GM19372 (cell line): ENCODE measurements at regions not wholly inside any gene's neighbourhood (a gene's known extent, or its start where the extent isn't known, plus 50 kb on each side); places are given as distances from the start of the nearest gene placed in this dataset.
"Not testable (repeated sequence)": the region's sequence is repeated elsewhere in the genome, so short reads cannot be mapped to it uniquely, and the experiment has no call there.

Experiments
- ATAC-seq: cut with Tn5 transposase; IDR thresholded peaks from one replicate; pipeline ENCODE4 v1.9.1; 2021; ENCODE audit warnings: mild to moderate bottlenecking, low read depth, moderate library complexity; ENCODE audit not compliant: unreplicated experiment

- no peak for ATAC-seq
Observed at GRCh38 chr20:48124181-48124782, 339.0 kb upstream of the SULF2 start.

GRCh38 chr20:48120120-48120519 is 334.8 kb upstream of the SULF2 start:
- no peak for ATAC-seq

- not testable (repeated sequence) for ATAC-seq
Observed at GRCh38 chr20:48119389-48119788, 334.1 kb upstream of the SULF2 start.

GRCh38 chr20:48115502-48115901 is 330.2 kb upstream of the SULF2 start:
- no peak for ATAC-seq

- ATAC-seq, result no peak
Observed at GRCh38 chr20:48107560-48107959, 322.3 kb upstream of the SULF2 start.

GRCh38 chr20:48106428-48106827 is 321.1 kb upstream of the SULF2 start:
- ATAC-seq, result no peak

- no peak for ATAC-seq
Observed at GRCh38 chr20:48105526-48105925, 320.2 kb upstream of the SULF2 start.

- ATAC-seq, result no peak
Observed at GRCh38 chr20:48102931-48103660, 317.8 kb upstream of the SULF2 start.

GRCh38 chr20:48102076-48102787 is 317.0 kb upstream of the SULF2 start:
- no peak for ATAC-seq

GRCh38 chr20:48100483-48100882 is 315.2 kb upstream of the SULF2 start:
- no peak for ATAC-seq

GRCh38 chr20:48098866-48099265 is 313.6 kb upstream of the SULF2 start:
- ATAC-seq, result no peak

- ATAC-seq, result no peak
Observed at GRCh38 chr20:48098099-48098498, 312.8 kb upstream of the SULF2 start.

GRCh38 chr20:48096957-48097890 is 311.9 kb upstream of the SULF2 start:
- ATAC-seq, result no peak

GRCh38 chr20:48096212-48096875 is 311.1 kb upstream of the SULF2 start:
- ATAC-seq, result no peak

- ATAC-seq, result no peak
Observed at GRCh38 chr20:48094944-48095343, 309.7 kb upstream of the SULF2 start.

- ATAC-seq, result no peak
Observed at GRCh38 chr20:48094196-48094749, 309.0 kb upstream of the SULF2 start.

GRCh38 chr20:48092596-48093280 is 307.5 kb upstream of the SULF2 start:
- no peak for ATAC-seq

- no peak for ATAC-seq
Observed at GRCh38 chr20:48090784-48091183, 305.5 kb upstream of the SULF2 start.

GRCh38 chr20:48090314-48090713 is 305.0 kb upstream of the SULF2 start:
- no peak for ATAC-seq
